ENCODE measurements at regions not wholly inside any gene's neighbourhood (a gene's known extent, or its start where the extent isn't known, plus 50 kb on each side); places are given as distances from the start of the nearest gene placed in this dataset.

DNA sequence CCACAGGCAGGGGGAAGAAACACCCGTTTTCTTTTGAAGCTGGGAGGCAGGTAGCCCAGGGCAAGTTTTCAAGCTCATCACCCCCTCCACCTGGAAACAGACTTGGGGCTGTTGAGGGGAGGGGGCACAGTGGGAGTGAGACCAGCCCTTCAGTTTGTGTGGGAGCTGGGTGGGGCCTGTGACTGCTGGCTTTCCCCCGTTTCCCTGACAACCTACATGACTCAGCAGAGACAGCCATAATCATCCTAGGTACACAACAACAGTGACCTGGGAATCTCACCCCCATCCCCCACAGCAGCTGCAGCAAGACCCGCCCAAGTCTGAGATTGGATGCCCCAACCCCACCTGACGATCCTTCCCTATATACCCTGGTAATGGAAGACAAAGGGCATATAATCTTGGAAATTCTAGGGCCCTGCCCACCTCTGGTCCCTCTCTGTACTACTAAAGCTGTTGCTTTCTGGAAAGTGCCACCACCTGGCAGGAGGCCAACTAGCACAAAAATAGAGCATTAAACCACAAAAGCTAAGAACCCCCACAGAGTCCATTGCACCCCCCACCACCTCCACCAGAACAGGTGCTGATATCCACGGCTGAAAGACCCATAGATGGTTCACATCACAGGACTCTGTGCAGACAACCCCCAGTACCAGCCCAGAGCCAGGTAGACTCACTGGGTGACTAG is 422.2 kb upstream of the SGO1 start:
- TF ChIP-seq CTCF (conservative IDR thresholded peaks at IDR 0.05; ENCODE audit: low read length) (no peak), EZH2phosphoT487 (IDR thresholded peaks at IDR 0.05; ENCODE audit: borderline replicate concordance) (no peak)

All from Loucy (cell line).